Activated B cell treated with CpG ODN at 0.5 μM for 24 hours (primary cell): ENCODE measurements at regions not wholly inside any gene's neighbourhood (a gene's known extent, or its start where the extent isn't known, plus 50 kb on each side); places are given as distances from the start of the nearest gene placed in this dataset.

Source experiments
- ATAC-seq: fragments of 200-7000 bp; cut with Tn5 transposase; one replicate; pipeline ENCODE4 v1.10.0; 2021; ENCODE audit warnings: low read depth, mild to moderate bottlenecking, moderate library complexity
- CTCF ChIA-PET: fragments of 350-600 bp; sonication (Branson Sonifier 250); formaldehyde crosslinking; loops from one replicate; lab custom pipeline; 2021; ENCODE audit warnings: antibody characterized with exemption; lab: Charles Lee
- POLR2A ChIA-PET: fragments of 350-600 bp; sonication (Branson Sonifier 250); formaldehyde crosslinking; loops from one replicate; lab custom pipeline; 2021; ENCODE audit warnings: antibody characterized with exemption; lab: Charles Lee
- DNase-seq: peaks from one replicate; pipeline ENCODE4 v3.0.0; 2022
- H3K27ac Mint-ChIP-seq: one replicate; pipeline ENCODE4 v1.8.0; 2020; ENCODE audit warnings: mixed read lengths
- H3K27me3 Mint-ChIP-seq: one replicate; pipeline ENCODE4 v1.8.0; 2021; ENCODE audit warnings: mixed read lengths
- H3K36me3 Mint-ChIP-seq: one replicate; pipeline ENCODE4 v1.8.0; 2021; ENCODE audit warnings: low read depth, mixed read lengths
- H3K4me1 Mint-ChIP-seq: one replicate; pipeline ENCODE4 v1.8.0; 2021; ENCODE audit warnings: mixed read lengths
- H3K4me3 Mint-ChIP-seq: one replicate; pipeline ENCODE4 v1.8.0; 2020; ENCODE audit warnings: mild to moderate bottlenecking, mixed read lengths
- H3K9me3 Mint-ChIP-seq: one replicate; pipeline ENCODE4 v1.8.0; 2020; ENCODE audit warnings: mixed read lengths
- intact Hi-C: fragments of 100-400 bp; cut with micrococcal nuclease; formaldehyde crosslinking; loops from one replicate; pipeline ENCODE4 v1.15.1; 2024
- TF ChIP-seq, protein P1 (sequence below): fragments of 200-600 bp; IDR thresholded peaks from one replicate; pipeline ENCODE4 v1.8.0; 2022; ENCODE audit warnings: antibody characterized with exemption, mild to moderate bottlenecking

DNA sequence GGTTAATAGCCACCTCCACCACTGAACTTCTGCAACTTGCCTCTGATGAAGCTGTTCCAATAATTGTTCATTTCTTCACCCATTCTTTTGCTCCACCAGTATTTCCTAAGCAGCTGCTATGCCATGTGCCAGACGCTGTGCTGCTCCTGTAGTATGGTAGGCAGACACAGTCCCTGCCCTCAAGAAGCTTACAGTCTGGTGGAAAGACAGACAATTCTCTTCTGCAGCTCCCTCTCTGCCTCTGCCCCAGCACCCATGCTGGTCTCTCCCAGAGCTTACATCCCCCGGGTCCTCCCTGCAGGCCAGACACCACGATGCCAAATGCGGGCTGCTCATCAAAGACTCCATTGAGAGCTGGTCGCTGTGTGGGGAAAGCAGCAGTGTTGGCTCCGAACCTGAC is 111.6 kb upstream of the ESRRB start:
- CTCF ChIA-PET = no interaction called here
- Mint-ChIP-seq H3K27me3 (peaks cover 22% of the 10 kb centered on the region), H3K27ac (no peak overlapping the region), H3K36me3 (no peaks in the 10 kb centered on the region), H3K4me1 (peaks cover 5% of the 10 kb centered on the region), H3K9me3 (no peaks in the 10 kb centered on the region), H3K4me3 (no peak overlapping the region)
- ATAC-seq (no peak), DNase-seq (no peak)
- POLR2A ChIA-PET = no interaction called here
- TF ChIP-seq, protein P1, sequence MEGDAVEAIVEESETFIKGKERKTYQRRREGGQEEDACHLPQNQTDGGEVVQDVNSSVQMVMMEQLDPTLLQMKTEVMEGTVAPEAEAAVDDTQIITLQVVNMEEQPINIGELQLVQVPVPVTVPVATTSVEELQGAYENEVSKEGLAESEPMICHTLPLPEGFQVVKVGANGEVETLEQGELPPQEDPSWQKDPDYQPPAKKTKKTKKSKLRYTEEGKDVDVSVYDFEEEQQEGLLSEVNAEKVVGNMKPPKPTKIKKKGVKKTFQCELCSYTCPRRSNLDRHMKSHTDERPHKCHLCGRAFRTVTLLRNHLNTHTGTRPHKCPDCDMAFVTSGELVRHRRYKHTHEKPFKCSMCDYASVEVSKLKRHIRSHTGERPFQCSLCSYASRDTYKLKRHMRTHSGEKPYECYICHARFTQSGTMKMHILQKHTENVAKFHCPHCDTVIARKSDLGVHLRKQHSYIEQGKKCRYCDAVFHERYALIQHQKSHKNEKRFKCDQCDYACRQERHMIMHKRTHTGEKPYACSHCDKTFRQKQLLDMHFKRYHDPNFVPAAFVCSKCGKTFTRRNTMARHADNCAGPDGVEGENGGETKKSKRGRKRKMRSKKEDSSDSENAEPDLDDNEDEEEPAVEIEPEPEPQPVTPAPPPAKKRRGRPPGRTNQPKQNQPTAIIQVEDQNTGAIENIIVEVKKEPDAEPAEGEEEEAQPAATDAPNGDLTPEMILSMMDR = no peak
- intact Hi-C loops = no loop called here

DNA sequence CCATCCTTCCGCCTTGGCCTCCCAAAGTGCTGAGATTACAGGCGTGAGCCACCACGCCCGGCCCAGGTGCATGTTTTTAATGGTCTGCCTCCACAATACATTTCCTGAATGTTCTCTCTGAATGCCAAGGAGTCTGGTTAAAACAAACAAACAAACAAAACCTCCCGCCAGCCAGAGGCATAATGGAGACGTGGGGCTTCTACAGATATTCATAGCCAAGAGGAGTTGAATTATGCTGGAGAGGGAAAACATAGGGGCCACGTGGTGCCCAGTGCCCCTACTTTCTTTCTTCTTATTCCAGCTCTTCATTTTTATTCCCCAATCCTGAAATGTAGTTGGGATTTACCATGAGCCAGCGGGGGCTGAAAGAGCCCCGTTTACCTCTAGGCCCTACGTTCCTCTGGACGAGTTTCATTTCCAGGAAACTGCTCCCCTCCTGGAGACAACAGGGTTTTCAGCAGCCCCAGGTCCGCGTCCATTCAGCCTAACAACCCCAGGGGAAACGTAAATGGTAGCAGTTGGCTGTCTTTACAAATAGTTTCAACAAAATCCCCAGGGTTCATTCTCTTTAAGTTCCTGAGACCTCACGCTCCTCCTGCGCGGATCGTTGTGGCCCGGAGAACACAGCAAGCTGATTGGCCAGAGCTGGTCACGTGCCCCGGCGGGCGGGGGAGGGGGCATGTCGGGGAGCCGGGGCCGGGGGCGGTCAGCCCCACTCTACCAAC is 108.5 kb upstream of the ESRRB start:
- ATAC-seq (no peak), DNase-seq (no peak)
- intact Hi-C loops = no loop called here
- H3K9me3 Mint-ChIP-seq = no peaks in the 10 kb centered on the region
- peaks cover 5% of the 10 kb centered on the region for H3K4me1 Mint-ChIP-seq
- peak overlapping the region; percentile 11 for H3K4me3 Mint-ChIP-seq
- POLR2A ChIA-PET = no interaction called here
- H3K27me3 Mint-ChIP-seq = peaks cover 22% of the 10 kb centered on the region
- H3K36me3 Mint-ChIP-seq = no peaks in the 10 kb centered on the region
- TF ChIP-seq, protein P1 = no peak
- no peak overlapping the region for H3K27ac Mint-ChIP-seq
- CTCF ChIA-PET = no interaction called here

GRCh38 chr14:76268047-76268431 is 107.9 kb upstream of the ESRRB start:
- TF ChIP-seq, protein P1 = no peak
- no peak for ATAC-seq
- Mint-ChIP-seq H3K36me3 (no peaks in the 10 kb centered on the region), H3K27ac (no peak overlapping the region), H3K4me1 (peaks cover 5% of the 10 kb centered on the region), H3K4me3 (no peak overlapping the region), H3K9me3 (no peaks in the 10 kb centered on the region), H3K27me3 (peaks cover 22% of the 10 kb centered on the region)
- intact Hi-C loops = no loop called here
- no peak for DNase-seq
- POLR2A ChIA-PET = no interaction called here
- CTCF ChIA-PET = no interaction called here

DNA sequence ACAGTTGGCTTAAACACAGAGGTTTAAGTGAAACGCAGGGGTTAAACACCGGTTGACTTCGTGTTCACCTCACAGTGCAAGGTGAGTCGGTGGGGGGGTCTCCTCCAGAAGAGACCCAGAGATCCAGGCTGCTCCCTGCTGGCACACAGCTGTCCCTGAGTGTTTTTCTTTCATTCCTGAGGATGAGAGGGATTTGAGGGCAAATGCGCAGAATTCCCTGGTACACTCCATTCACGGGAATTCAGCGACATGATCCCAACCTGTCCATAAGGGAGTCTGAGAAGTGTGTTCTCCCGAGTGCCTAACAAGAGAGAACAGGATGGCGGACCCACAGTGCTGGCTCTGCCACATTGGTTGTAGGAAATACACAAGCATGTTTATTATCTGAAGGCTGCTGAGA is 107.2 kb upstream of the ESRRB start:
- intact Hi-C loops = no loop called here
- no peak overlapping the region for H3K4me3 Mint-ChIP-seq
- ATAC-seq = no peak

GRCh38 chr14:76271041-76271755 is 104.7 kb upstream of the ESRRB start:
- Mint-ChIP-seq H3K4me1 (peaks cover 5% of the 10 kb centered on the region), H3K36me3 (no peaks in the 10 kb centered on the region)
- POLR2A ChIA-PET = no interaction called here

More for the DNA sequence above, 107.2 kb upstream of the ESRRB start:
- H3K36me3 Mint-ChIP-seq = no peaks in the 10 kb centered on the region
- H3K9me3 Mint-ChIP-seq = no peaks in the 10 kb centered on the region
- H3K27ac Mint-ChIP-seq = no peak overlapping the region
- peaks cover 5% of the 10 kb centered on the region for H3K4me1 Mint-ChIP-seq
- ChIA-PET CTCF (no interaction called here), POLR2A (no interaction called here)
- no peak for DNase-seq
- TF ChIP-seq, protein P1 = no peak
- peaks cover 22% of the 10 kb centered on the region for H3K27me3 Mint-ChIP-seq

More at GRCh38 chr14:76271041-76271755, 104.7 kb upstream of the ESRRB start:
- ATAC-seq (no peak), DNase-seq (no peak)
- intact Hi-C loops = no loop called here
- TF ChIP-seq, protein P1 = no peak
- no peak overlapping the region for H3K27ac Mint-ChIP-seq
- no peak overlapping the region for H3K4me3 Mint-ChIP-seq
- peaks cover 12% of the 10 kb centered on the region for H3K27me3 Mint-ChIP-seq
- CTCF ChIA-PET = no interaction called here
- H3K9me3 Mint-ChIP-seq = no peaks in the 10 kb centered on the region
